Activated T-helper 9 cell treated with anti-CD3 and anti-CD28 coated beads, Interleukin-2, amount 50 U/mL, for 16 hours (primary cell): ENCODE measurements at regions not wholly inside any gene's neighbourhood (a gene's known extent, or its start where the extent isn't known, plus 50 kb on each side); places are given as distances from the start of the nearest gene placed in this dataset.

ENCODE experiments used
- DNase-seq: peaks from one replicate; pipeline ENCODE4 v3.0.0-alpha.2; 2020; ENCODE audit warnings: low read depth

- no peak for DNase-seq
Observed at GRCh38 chr1:5497503-5497902, 494.7 kb downstream of the NPHP4 start.

GRCh38 chr1:5495596-5496410, 496.4 kb downstream of the NPHP4 start:
- DNase-seq: no peak

- DNase-seq: no peak
Observed at GRCh38 chr1:5494518-5494917, 497.7 kb downstream of the NPHP4 start.

- DNase-seq: no peak
Observed at GRCh38 chr1:5493851-5494311, 498.3 kb downstream of the NPHP4 start.

- no peak for DNase-seq
Observed at GRCh38 chr1:5493275-5493674, 498.9 kb downstream of the NPHP4 start.

GRCh38 chr1:5492846-5493245, 499.4 kb downstream of the NPHP4 start:
- no peak for DNase-seq

GRCh38 chr1:5491207-5491904, 500.9 kb downstream of the NPHP4 start:
- DNase-seq: no peak

GRCh38 chr1:5490635-5491034, 501.6 kb downstream of the NPHP4 start:
- no peak for DNase-seq

GRCh38 chr1:5488448-5488847, 503.8 kb downstream of the NPHP4 start:
- no peak for DNase-seq

GRCh38 chr1:5485968-5486696, 506.1 kb downstream of the NPHP4 start:
- DNase-seq: no peak

- DNase-seq: no peak
Observed at GRCh38 chr1:5485436-5485835, 506.8 kb downstream of the NPHP4 start.

- no peak for DNase-seq
Observed at GRCh38 chr1:5484451-5485165, 507.6 kb downstream of the NPHP4 start.

GRCh38 chr1:5481889-5482288, 510.3 kb downstream of the NPHP4 start:
- no peak for DNase-seq

- no peak for DNase-seq
Observed at GRCh38 chr1:5480906-5481305, 511.3 kb downstream of the NPHP4 start.

- no peak for DNase-seq
Observed at GRCh38 chr1:5479876-5480646, 512.2 kb downstream of the NPHP4 start.

- DNase-seq: no peak
Observed at GRCh38 chr1:5478961-5479360, 513.3 kb downstream of the NPHP4 start.

- no peak for DNase-seq
Observed at GRCh38 chr1:5478156-5478695, 514.0 kb downstream of the NPHP4 start.

- DNase-seq: no peak
Observed at GRCh38 chr1:5477716-5478115, 514.5 kb downstream of the NPHP4 start.

GRCh38 chr1:5475572-5475971, 516.7 kb downstream of the NPHP4 start:
- no peak for DNase-seq

- DNase-seq: no peak
Observed at GRCh38 chr1:5473268-5473667, 519.0 kb downstream of the NPHP4 start.

GRCh38 chr1:5466487-5466886, 525.7 kb downstream of the NPHP4 start:
- DNase-seq: no peak
